ENCODE measurements at regions not wholly inside any gene's neighbourhood (a gene's known extent, or its start where the extent isn't known, plus 50 kb on each side); places are given as distances from the start of the nearest gene placed in this dataset.
"Not testable (repeated sequence)": the region's sequence is repeated elsewhere in the genome, so short reads cannot be mapped to it uniquely, and the experiment has no call there.

- no peak for TF ChIP-seq CTCF (IDR thresholded peaks at IDR 0.05; ENCODE audit: low read depth, low read length)
- DNase-seq (ENCODE audit: low read depth, low spot score) = no peak
- no peak overlapping the region for H3K4me3 ChIP-seq (ENCODE audit: low read depth, low read length)
- in situ Hi-C loops (cut with HindIII; ENCODE audit: low sequenced_read_pairs) = no loop called here
Measured at GRCh38 chr6:18543051-18543450, 155.9 kb downstream of the RNF144B start.

- DNase-seq (ENCODE audit: low read depth, low spot score); H3K4me3 ChIP-seq (ENCODE audit: low read depth, low read length); in situ Hi-C loops (cut with HindIII; ENCODE audit: low sequenced_read_pairs): not testable (repeated sequence)
Measured at GRCh38 chr6:18545142-18545541, 158.0 kb downstream of the RNF144B start.

- no peak for TF ChIP-seq CTCF (IDR thresholded peaks at IDR 0.05; ENCODE audit: low read depth, low read length)
- peak; percentile 17 for DNase-seq (ENCODE audit: low read depth, low spot score)
- in situ Hi-C loops (cut with HindIII; ENCODE audit: low sequenced_read_pairs) = no loop called here
Measured at GRCh38 chr6:18545726-18546125, 158.6 kb downstream of the RNF144B start.

GRCh38 chr6:18550119-18550518, 163.0 kb downstream of the RNF144B start:
- TF ChIP-seq CTCF (IDR thresholded peaks at IDR 0.05; ENCODE audit: low read depth, low read length) = no peak
- in situ Hi-C loops (cut with HindIII; ENCODE audit: low sequenced_read_pairs) = no loop called here
- no peak overlapping the region for H3K4me3 ChIP-seq (ENCODE audit: low read depth, low read length)
- DNase-seq (ENCODE audit: low read depth, low spot score) = no peak

More at GRCh38 chr6:18545726-18546125, 158.6 kb downstream of the RNF144B start:
- H3K4me3 ChIP-seq (ENCODE audit: low read depth, low read length) = no peak overlapping the region

GRCh38 chr6:18551228-18551627, 164.1 kb downstream of the RNF144B start:
- peak; percentile 70 for DNase-seq (ENCODE audit: low read depth, low spot score)
- no peak overlapping the region for H3K4me3 ChIP-seq (ENCODE audit: low read depth, low read length)
- TF ChIP-seq CTCF (IDR thresholded peaks at IDR 0.05; ENCODE audit: low read depth, low read length) = no peak
- in situ Hi-C loops (cut with HindIII; ENCODE audit: low sequenced_read_pairs) = no loop called here

GRCh38 chr6:18555750-18556149, 168.6 kb downstream of the RNF144B start:
- in situ Hi-C loops (cut with HindIII; ENCODE audit: low sequenced_read_pairs) = no loop called here
- H3K4me3 ChIP-seq (ENCODE audit: low read depth, low read length) = no peak overlapping the region
- no peak for TF ChIP-seq CTCF (IDR thresholded peaks at IDR 0.05; ENCODE audit: low read depth, low read length)
- DNase-seq (ENCODE audit: low read depth, low spot score) = no peak

GRCh38 chr6:18561037-18561750, 174.0 kb downstream of the RNF144B start:
- in situ Hi-C loops (cut with HindIII; ENCODE audit: low sequenced_read_pairs) = no loop called here
- no peak for DNase-seq (ENCODE audit: low read depth, low spot score)
- TF ChIP-seq CTCF (IDR thresholded peaks at IDR 0.05; ENCODE audit: low read depth, low read length) = no peak
- no peak overlapping the region for H3K4me3 ChIP-seq (ENCODE audit: low read depth, low read length)

All from astrocyte of the spinal cord (primary cell).